Heart left ventricle (tissue), 13 donors: ENCODE measurements at regions not wholly inside any gene's neighbourhood (a gene's known extent, or its start where the extent isn't known, plus 50 kb on each side); places are given as distances from the start of the nearest gene placed in this dataset.

Experiments
- CTCF ChIP-seq, 12 donors: fragments of 200-600 bp; sonication (generic) in 4 of 12; IDR thresholded peaks; one replicate each; pipeline versions ENCODE4 v1.5.0 to v1.8.0; 2018 to 2022; ENCODE audit warnings: antibody characterized with exemption in 12 of 12, mild to moderate bottlenecking in 5 of 12
- POLR2A ChIP-seq, 2 donors: fragments of 450-650 bp; IDR thresholded peaks; one replicate each; pipeline ENCODE4 v1.6.1; 2017; ENCODE audit warnings: antibody characterized with exemption in 2 of 2, mild to moderate bottlenecking in 2 of 2, moderate library complexity in 2 of 2
- donor health status: ischemic (EF 13 %, LVEDD 7.1; RV severe dilation, severe dysfunction).
- donor health status: DM: no; HTN: yes; CAD: no.
- donor health status: DM: no; HTN: no; CAD: no.
- donor health status: ischemic (EF 25% LVEDD 6.9; RV normal size, moderate dysfunction).
- donor health status: ischemic (EF 25% LVEDD 5.7; RV mildly dilated, moderate dysfunction).
- donor health status: ischemic (EF 35%, LVEDD 5.7; RV mildly dilated, moderate dysfunction).
- donor health status: nonischemic (EF 11% LVEDD 7.7; RV severe dilation, severe dysfunction).
- donor health status: DM: yes; HTN: yes; CAD: no.
- donor health status: PGD.
- donor health status: ischemic (EF 29% LVEDD 5.4; RV normal size, mild dysfunction).
- donor health status: nonischemic (EF 23%, LVEDD 6.1; RV moderate dilation, normal function).

GRCh38 chr6:108739496-108740330 is 108.5 kb upstream of the ARMC2 start:
- no peak for TF ChIP-seq CTCF (IDR thresholded peaks at IDR 0.05)
- TF ChIP-seq POLR2A (IDR thresholded peaks at IDR 0.05), result no peak
